B cell (primary cell): ENCODE measurements at regions not wholly inside any gene's neighbourhood (a gene's known extent, or its start where the extent isn't known, plus 50 kb on each side); places are given as distances from the start of the nearest gene placed in this dataset.

Experiments
- ATAC-seq: fragments of 200-7000 bp; cut with Tn5 transposase; one replicate; pipeline ENCODE4 v1.10.0; 2021; ENCODE audit warnings: low read depth, mild to moderate bottlenecking, moderate number of reproducible peaks, moderate library complexity
- CTCF ChIA-PET: fragments of 350-600 bp; sonication (Branson Sonifier 250); formaldehyde crosslinking; loops from one replicate; lab custom pipeline; 2021; ENCODE audit warnings: antibody characterized with exemption, inconsistent platforms; lab: Charles Lee
- POLR2A ChIA-PET: fragments of 350-600 bp; sonication (Branson Sonifier 250); formaldehyde crosslinking; loops from one replicate; lab custom pipeline; 2021; ENCODE audit warnings: antibody characterized with exemption; lab: Charles Lee
- DNase-seq: peaks from one replicate; pipeline ENCODE4 v3.0.0; 2013
- H2AFZ ChIP-seq: 2 replicates; pipeline ENCODE4 v1.6.1; 2012; ENCODE audit warnings: mild to moderate bottlenecking, low read depth, low read length; ENCODE audit not compliant: insufficient read depth, poor library complexity, severe bottlenecking
- H3K27ac ChIP-seq, 2 donors: 1 replicate in 1 of 2; 2 replicates in 1 of 2; pipeline ENCODE4 v1.5.1; 2012 to 2013; ENCODE audit warnings: low read length in 2 of 2, mild to moderate bottlenecking in 2 of 2, moderate library complexity in 1 of 2
- H3K27me3 ChIP-seq, 4 experiments: fragments of 200-600 bp in 1 of 4; sonication (generic) in 1 of 4; replicated peaks in 1 of 4; 1 replicate in 2 of 4; 2 replicates in 2 of 4; pipeline versions ENCODE4 v1.6.1 to v1.7.0; 2013 to 2016; ENCODE audit warnings: low read length in 3 of 4, mild to moderate bottlenecking in 2 of 4, mixed read lengths in 1 of 4, moderate library complexity in 1 of 4; ENCODE audit not compliant: insufficient read depth in 4 of 4, control insufficient read depth in 3 of 4; ENCODE audit errors: control extremely low read depth in 1 of 4
- H3K36me3 ChIP-seq, 2 experiments: replicated peaks in 1 of 2; 1 replicate in 1 of 2; 2 replicates in 1 of 2; pipeline versions ENCODE4 v1.6.1 to v1.7.1; 2013; ENCODE audit warnings: low read length in 1 of 2; ENCODE audit not compliant: insufficient read depth in 2 of 2, control insufficient read depth in 1 of 2; ENCODE audit errors: control extremely low read depth in 1 of 2, extremely low read depth in 1 of 2
- H3K4me1 ChIP-seq, 2 donors: fragments of 200-600 bp in 1 of 2; sonication (generic) in 1 of 2; 1 replicate in 1 of 2; 2 replicates in 1 of 2; pipeline versions ENCODE4 v1.5.1 to v1.6.1; 2013 to 2017; ENCODE audit warnings: low read length in 2 of 2; ENCODE audit not compliant: control insufficient read depth in 2 of 2, insufficient read depth in 2 of 2
- H3K4me2 ChIP-seq: replicated peaks from 2 replicates; pipeline ENCODE3; 2012; ENCODE audit warnings: mild to moderate bottlenecking, low read depth, low read length; ENCODE audit not compliant: poor library complexity, severe bottlenecking
- H3K4me3 ChIP-seq, 5 experiments: fragments of 200-600 bp in 1 of 5; sonication (generic) in 1 of 5; 1 replicate in 3 of 5; 2 replicates in 2 of 5; pipeline versions ENCODE4 v1.5.1 to v1.7.0; 2011 to 2016; ENCODE audit warnings: low read length in 4 of 5, mild to moderate bottlenecking in 4 of 5, low read depth in 2 of 5, control low read depth in 1 of 5, moderate library complexity in 1 of 5; ENCODE audit not compliant: insufficient read depth in 1 of 5; ENCODE audit errors: control extremely low read depth in 1 of 5, extremely low read depth in 1 of 5
- H3K79me2 ChIP-seq: fragments of 200-600 bp; sonication (generic); one replicate; pipeline ENCODE4 v1.6.0; 2016; ENCODE audit warnings: low read length; ENCODE audit not compliant: control insufficient read depth, insufficient read depth
- H3K9ac ChIP-seq: fragments of 200-600 bp; sonication (generic); 2 replicates; pipeline ENCODE4 v1.6.1; 2017; ENCODE audit warnings: mild to moderate bottlenecking, low read length, moderate library complexity
- H3K9me3 ChIP-seq, 3 donors: one replicate each; pipeline versions ENCODE4 v1.6.1 to v1.7.1; 2013; ENCODE audit warnings: low read length in 2 of 3; ENCODE audit not compliant: control insufficient read depth in 2 of 3, insufficient read depth in 1 of 3; ENCODE audit errors: control extremely low read depth in 1 of 3
- H4K20me1 ChIP-seq: 2 replicates; pipeline ENCODE4 v1.6.0; 2012; ENCODE audit warnings: mild to moderate bottlenecking, low read length; ENCODE audit not compliant: insufficient read depth, control insufficient read depth, poor library complexity, severe bottlenecking
- H3K27ac Mint-ChIP-seq: one replicate; pipeline ENCODE4 v1.8.0; 2021; ENCODE audit warnings: mixed read lengths
- H3K27me3 Mint-ChIP-seq: one replicate; pipeline ENCODE4 v1.8.0; 2021; ENCODE audit warnings: mixed read lengths
- H3K4me1 Mint-ChIP-seq: one replicate; pipeline ENCODE4 v1.8.0; 2021; ENCODE audit warnings: mixed read lengths
- H3K4me3 Mint-ChIP-seq: one replicate; pipeline ENCODE4 v1.8.0; 2021; ENCODE audit warnings: mixed read lengths
- H3K9me3 Mint-ChIP-seq: one replicate; pipeline ENCODE4 v1.8.0; 2022; ENCODE audit warnings: mixed read lengths; ENCODE audit not compliant: insufficient read depth
- CTCF ChIP-seq: fragments of 200-600 bp; IDR thresholded peaks from one replicate; pipeline ENCODE4 v1.8.0; 2022; ENCODE audit warnings: antibody characterized with exemption, mild to moderate bottlenecking
- EZH2 ChIP-seq: IDR thresholded peaks from 2 replicates; pipeline ENCODE4 v1.6.1; 2012; ENCODE audit warnings: borderline replicate concordance, low read depth, mild to moderate bottlenecking, moderate library complexity, low read length; ENCODE audit not compliant: insufficient read depth, poor library complexity, severe bottlenecking
- WGBS: methylation state at CpG from one replicate; pipeline ENCODE4 v1.1.5; 2013; ENCODE audit warnings: missing lambda C conversion rate; ENCODE audit not compliant: insufficient coverage; 5-methylcytosine and 5-hydroxymethylcytosine counted together
- intact Hi-C: fragments of 100-400 bp; cut with micrococcal nuclease; formaldehyde crosslinking; loops from one replicate; pipeline ENCODE4 v1.10.0; 2022

GRCh38 chr6:15809367-15809766, 146.5 kb upstream of the DTNBP1 start:
- Mint-ChIP-seq H3K27ac (no peak overlapping the region), H3K27me3 (peaks cover 3% of the 10 kb centered on the region), H3K9me3 (no peaks in the 10 kb centered on the region), H3K4me3 (no peak overlapping the region), H3K4me1 (peaks cover 2% of the 10 kb centered on the region)
- no peak overlapping the region for H3K4me3 ChIP-seq
- no peak overlapping the region for H3K9ac ChIP-seq
- no peak overlapping the region for H3K27ac ChIP-seq
- peaks cover 0 to 3% (median 0%) of the 10 kb centered on the region in 3 donors for H3K9me3 ChIP-seq
- no peaks in the 10 kb centered on the region for H3K36me3 ChIP-seq
- DNase-seq (no peak), ATAC-seq (no peak)
- ChIA-PET POLR2A (no interaction called here), CTCF (no interaction called here)
- no peaks in the 10 kb centered on the region for H3K79me2 ChIP-seq
- TF ChIP-seq CTCF (no peak), EZH2 (no peak)
- intact Hi-C loops = no loop called here
- H3K4me1 ChIP-seq = peaks cover 0 to 7% of the 10 kb centered on the region in 2 donors
- WGBS = 89% methylated on average over 2 of the region's 2 CpGs
- H2AFZ ChIP-seq = no peak overlapping the region
- H3K27me3 ChIP-seq = peaks cover 0 to 2% (median 0%) of the 10 kb centered on the region in 4 experiments
- no peak overlapping the region for H3K4me2 ChIP-seq
- H4K20me1 ChIP-seq = no peaks in the 10 kb centered on the region

- Mint-ChIP-seq H3K4me3 (no peak overlapping the region), H3K27ac (no peak overlapping the region), H3K9me3 (no peaks in the 10 kb centered on the region), H3K27me3 (peaks cover 1% of the 10 kb centered on the region), H3K4me1 (no peaks in the 10 kb centered on the region)
- H3K27me3 ChIP-seq = no peaks in the 10 kb centered on the region
- no peak overlapping the region for H2AFZ ChIP-seq
- intact Hi-C loops = no loop called here
- no peak for DNase-seq
- 72% methylated on average over 13 of the region's 13 CpGs for WGBS
- ATAC-seq = no peak
- H3K9me3 ChIP-seq = peaks cover 0 to 4% (median 0%) of the 10 kb centered on the region in 3 donors
- ChIA-PET POLR2A (no interaction called here), CTCF (no interaction called here)
- no peak overlapping the region for H3K27ac ChIP-seq
- no peaks in the 10 kb centered on the region for H3K79me2 ChIP-seq
- no peaks in the 10 kb centered on the region for H4K20me1 ChIP-seq
- H3K4me1 ChIP-seq = no peaks in the 10 kb centered on the region
- H3K9ac ChIP-seq = no peak overlapping the region
- H3K4me3 ChIP-seq = no peak overlapping the region
- TF ChIP-seq CTCF = no peak
- TF ChIP-seq EZH2 = no peak
- H3K36me3 ChIP-seq = no peaks in the 10 kb centered on the region
- H3K4me2 ChIP-seq = no peak overlapping the region
Observed at GRCh38 chr6:15804164-15805154, 141.6 kb upstream of the DTNBP1 start.
